ENCODE measurements at regions not wholly inside any gene's neighbourhood (a gene's known extent, or its start where the extent isn't known, plus 50 kb on each side); places are given as distances from the start of the nearest gene placed in this dataset.

DNA sequence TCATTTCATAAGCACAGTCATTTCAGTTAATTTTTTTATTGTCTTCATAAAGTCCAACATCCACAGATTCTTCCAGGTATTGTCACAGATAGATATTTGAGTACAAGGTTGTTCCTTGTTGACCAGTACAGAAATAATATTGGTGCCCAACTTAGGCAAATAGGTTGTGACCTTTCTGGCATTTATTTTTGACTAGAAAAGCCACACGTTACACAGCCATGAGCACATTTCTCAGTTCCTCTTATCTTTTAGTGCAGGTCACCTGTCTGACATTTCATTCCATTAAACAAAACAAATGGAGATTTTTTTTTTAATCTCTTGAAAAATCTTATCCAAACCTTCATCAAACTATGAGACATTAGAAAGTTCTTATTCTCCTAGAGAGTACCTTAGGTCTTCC lies 428.8 kb downstream of the ZNF521 start:
- no peaks in the 10 kb centered on the region for H3K9me3 Mint-ChIP-seq (ENCODE audit: low read depth)
- H3K4me1 Mint-ChIP-seq (ENCODE audit: low read depth): no peaks in the 10 kb centered on the region
- H3K27ac Mint-ChIP-seq (ENCODE audit: unreplicated experiment): no peak overlapping the region
- H3K27me3 Mint-ChIP-seq (ENCODE audit: low read depth): peaks cover under 1% of the 10 kb centered on the region
- no peak overlapping the region for H3K4me3 Mint-ChIP-seq (ENCODE audit: unreplicated experiment)
- no peak for DNase-seq (ENCODE audit: low spot score)
- H3K36me3 Mint-ChIP-seq (ENCODE audit: low read depth): peaks cover 2% of the 10 kb centered on the region
- TF ChIP-seq, protein P1, sequence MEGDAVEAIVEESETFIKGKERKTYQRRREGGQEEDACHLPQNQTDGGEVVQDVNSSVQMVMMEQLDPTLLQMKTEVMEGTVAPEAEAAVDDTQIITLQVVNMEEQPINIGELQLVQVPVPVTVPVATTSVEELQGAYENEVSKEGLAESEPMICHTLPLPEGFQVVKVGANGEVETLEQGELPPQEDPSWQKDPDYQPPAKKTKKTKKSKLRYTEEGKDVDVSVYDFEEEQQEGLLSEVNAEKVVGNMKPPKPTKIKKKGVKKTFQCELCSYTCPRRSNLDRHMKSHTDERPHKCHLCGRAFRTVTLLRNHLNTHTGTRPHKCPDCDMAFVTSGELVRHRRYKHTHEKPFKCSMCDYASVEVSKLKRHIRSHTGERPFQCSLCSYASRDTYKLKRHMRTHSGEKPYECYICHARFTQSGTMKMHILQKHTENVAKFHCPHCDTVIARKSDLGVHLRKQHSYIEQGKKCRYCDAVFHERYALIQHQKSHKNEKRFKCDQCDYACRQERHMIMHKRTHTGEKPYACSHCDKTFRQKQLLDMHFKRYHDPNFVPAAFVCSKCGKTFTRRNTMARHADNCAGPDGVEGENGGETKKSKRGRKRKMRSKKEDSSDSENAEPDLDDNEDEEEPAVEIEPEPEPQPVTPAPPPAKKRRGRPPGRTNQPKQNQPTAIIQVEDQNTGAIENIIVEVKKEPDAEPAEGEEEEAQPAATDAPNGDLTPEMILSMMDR (IDR thresholded peaks at IDR 0.05): no peak

DNA sequence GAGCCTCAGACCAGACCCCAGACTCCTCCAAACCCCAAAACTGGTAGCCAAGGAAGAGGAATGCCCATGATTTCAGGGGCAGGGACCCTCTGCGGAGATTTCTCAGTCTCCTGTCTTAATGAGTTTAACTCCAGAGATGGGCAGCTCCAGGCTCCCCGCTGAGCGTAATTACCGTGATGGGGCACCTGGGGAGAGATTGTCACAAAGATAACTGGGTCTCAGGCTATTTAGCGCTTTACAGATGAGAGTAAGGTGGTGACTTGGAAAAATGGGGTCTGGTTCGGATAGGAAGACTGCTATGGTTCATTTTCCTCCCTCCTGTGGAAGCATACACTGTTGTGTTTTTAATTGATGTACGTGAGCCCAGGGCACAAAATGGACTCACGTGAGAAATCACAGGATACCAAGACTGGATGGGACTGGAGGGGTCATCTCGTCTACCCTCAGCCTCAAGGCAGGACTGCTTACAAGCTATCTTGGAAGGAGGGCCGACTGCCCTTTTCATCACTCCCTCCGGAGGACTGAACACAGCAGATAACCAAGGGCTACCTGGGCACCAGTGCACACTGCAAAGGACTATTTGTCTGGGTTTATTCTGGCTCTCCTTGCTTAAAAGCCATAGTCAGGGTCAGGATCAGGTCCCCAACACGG lies 427.8 kb downstream of the ZNF521 start:
- Mint-ChIP-seq H3K4me1 (ENCODE audit: low read depth) (no peaks in the 10 kb centered on the region), H3K36me3 (ENCODE audit: low read depth) (peaks cover 2% of the 10 kb centered on the region), H3K27me3 (ENCODE audit: low read depth) (peaks cover 1% of the 10 kb centered on the region), H3K9me3 (ENCODE audit: low read depth) (no peaks in the 10 kb centered on the region), H3K27ac (ENCODE audit: unreplicated experiment) (no peak overlapping the region), H3K4me3 (ENCODE audit: unreplicated experiment) (no peak overlapping the region)
- TF ChIP-seq, protein P1 (IDR thresholded peaks at IDR 0.05): no peak
- DNase-seq (ENCODE audit: low spot score): no peak

DNA sequence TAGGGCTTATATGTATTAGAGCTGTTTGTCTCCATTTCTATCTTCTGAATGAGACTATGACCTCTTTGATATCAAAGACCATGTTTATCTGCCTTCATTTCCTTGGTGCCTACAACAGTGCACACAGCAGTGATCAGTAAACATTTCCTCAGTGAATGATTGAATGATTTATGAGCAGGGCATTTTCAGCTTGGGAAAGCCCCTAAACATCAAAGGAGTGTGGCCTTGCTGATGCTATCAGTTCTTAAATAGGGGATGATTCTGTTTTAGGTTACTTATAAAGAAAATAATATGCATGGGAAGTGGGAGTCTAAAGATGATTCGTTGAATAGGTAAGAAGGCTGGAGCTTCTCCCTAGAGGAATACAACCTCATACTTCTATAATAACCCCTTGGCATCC lies 425.3 kb downstream of the ZNF521 start:
- no peak for DNase-seq (ENCODE audit: low spot score)
- TF ChIP-seq, protein P1 (IDR thresholded peaks at IDR 0.05): no peak
- Mint-ChIP-seq H3K9me3 (ENCODE audit: low read depth) (no peaks in the 10 kb centered on the region), H3K4me3 (ENCODE audit: unreplicated experiment) (no peak overlapping the region), H3K36me3 (ENCODE audit: low read depth) (peaks cover 2% of the 10 kb centered on the region), H3K27me3 (ENCODE audit: low read depth) (peaks cover 1% of the 10 kb centered on the region), H3K27ac (ENCODE audit: unreplicated experiment) (no peak overlapping the region), H3K4me1 (ENCODE audit: low read depth) (peaks cover 6% of the 10 kb centered on the region)

DNA sequence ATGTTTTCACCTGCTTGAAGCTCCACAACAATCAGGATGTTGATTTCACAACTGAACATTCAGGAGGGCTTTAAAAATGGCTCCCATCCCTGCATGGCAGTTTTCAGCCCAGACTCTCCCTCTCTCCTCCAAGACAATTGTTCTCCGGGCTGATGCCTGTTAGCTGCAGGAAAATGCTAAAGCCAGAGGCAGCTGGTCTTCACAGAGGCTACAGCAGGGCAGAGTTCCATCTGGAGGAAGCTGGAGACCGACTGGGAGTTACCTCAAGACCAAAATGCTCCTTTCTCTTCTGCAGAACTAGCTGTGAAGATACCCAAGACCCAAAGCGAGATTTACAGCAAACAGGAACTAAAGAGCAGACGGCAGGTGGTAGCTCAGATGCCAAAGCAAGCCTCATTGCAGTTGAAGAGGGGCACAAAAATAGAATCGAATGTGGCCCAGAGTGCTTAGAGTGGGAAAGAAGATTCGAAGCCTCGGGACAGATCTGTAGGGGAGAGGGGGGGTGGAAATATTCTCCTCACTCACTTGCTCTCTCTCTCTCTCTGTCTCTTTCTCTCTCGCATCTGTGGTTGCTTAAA lies 423.6 kb downstream of the ZNF521 start:
- TF ChIP-seq, protein P1 (IDR thresholded peaks at IDR 0.05): no peak
- Mint-ChIP-seq H3K4me1 (ENCODE audit: low read depth) (peaks cover 6% of the 10 kb centered on the region), H3K36me3 (ENCODE audit: low read depth) (peaks cover 2% of the 10 kb centered on the region), H3K9me3 (ENCODE audit: low read depth) (no peaks in the 10 kb centered on the region), H3K27ac (ENCODE audit: unreplicated experiment) (no peak overlapping the region), H3K4me3 (ENCODE audit: unreplicated experiment) (no peak overlapping the region), H3K27me3 (ENCODE audit: low read depth) (peaks cover 1% of the 10 kb centered on the region)
- no peak for DNase-seq (ENCODE audit: low spot score)

DNA sequence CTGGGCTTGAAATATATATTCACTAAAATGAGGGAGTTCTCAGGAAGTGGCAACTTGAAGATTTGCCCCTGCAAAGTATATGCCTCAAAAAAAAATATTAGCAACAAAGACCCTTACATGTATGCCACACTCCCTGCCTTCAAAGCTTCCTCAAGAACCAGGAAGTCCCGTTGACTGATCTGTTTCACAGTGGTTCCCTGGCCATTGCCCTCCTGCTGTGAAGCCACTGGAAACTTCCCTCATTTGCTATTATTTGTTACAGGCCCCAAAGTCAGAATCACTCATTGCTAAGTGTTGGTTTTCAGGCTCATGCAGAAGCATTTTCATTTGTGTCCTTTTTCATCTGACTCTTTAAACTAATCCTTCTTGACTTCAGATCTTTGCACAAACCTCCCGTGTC lies 421.5 kb downstream of the ZNF521 start:
- TF ChIP-seq, protein P1 (IDR thresholded peaks at IDR 0.05): no peak
- Mint-ChIP-seq H3K27me3 (ENCODE audit: low read depth) (peaks cover 1% of the 10 kb centered on the region), H3K36me3 (ENCODE audit: low read depth) (no peaks in the 10 kb centered on the region), H3K4me3 (ENCODE audit: unreplicated experiment) (no peak overlapping the region), H3K27ac (ENCODE audit: unreplicated experiment) (no peak overlapping the region), H3K9me3 (ENCODE audit: low read depth) (no peaks in the 10 kb centered on the region), H3K4me1 (ENCODE audit: low read depth) (peaks cover 6% of the 10 kb centered on the region)
- DNase-seq (ENCODE audit: low spot score): no peak

Measured in chondrocyte (in vitro differentiated cells).